Activated CD8-positive, alpha-beta memory T cell treated with anti-CD3 and anti-CD28 coated beads, Interleukin-2, amount 50 U/mL, for 48 hours (primary cell): ENCODE measurements at regions not wholly inside any gene's neighbourhood (a gene's known extent, or its start where the extent isn't known, plus 50 kb on each side); places are given as distances from the start of the nearest gene placed in this dataset.

Experiments used
- DNase-seq: peaks from one replicate; pipeline ENCODE4 v3.0.0-alpha.2; 2020

DNA sequence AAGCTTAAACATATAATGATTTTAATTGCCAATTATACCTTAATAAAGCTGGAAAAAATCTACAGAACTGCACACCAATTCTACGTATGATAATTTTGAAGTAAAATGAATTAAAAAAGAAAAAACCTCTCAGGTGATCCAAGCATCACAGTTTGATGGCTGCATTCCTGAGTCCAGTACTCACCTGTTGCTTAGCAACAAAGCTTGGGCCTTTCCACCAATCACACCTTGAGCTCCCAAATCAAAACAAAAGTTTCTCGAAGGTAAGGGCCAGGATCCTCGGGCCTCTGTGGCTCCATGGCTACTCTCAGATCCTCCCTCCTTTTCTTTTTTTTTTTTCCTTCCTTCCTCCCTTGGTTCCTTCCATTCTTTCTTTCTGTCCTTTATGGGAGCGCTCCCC, 137.2 kb upstream of the PCBD1 start:
- DNase-seq, result no peak

DNA sequence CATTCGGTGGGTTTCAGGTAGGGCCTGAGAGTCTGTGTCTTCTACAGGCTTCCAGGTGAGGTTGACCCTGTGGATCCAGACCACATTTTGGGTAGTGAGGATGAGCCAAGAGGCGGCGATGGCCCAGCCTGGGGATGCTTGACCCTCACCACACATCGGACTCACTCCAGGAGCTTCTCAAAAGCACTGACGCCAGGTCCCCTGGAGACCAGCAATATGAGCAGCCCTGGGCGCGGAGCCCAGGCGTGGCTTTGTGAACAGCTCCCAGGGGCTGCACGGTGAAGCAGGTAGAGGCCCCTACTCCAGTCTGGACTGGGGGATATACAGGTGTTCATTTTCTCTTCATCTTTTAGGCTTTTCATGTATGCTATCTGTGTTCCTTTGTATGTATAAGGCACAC, 139.7 kb upstream of the PCBD1 start:
- no peak for DNase-seq

DNA sequence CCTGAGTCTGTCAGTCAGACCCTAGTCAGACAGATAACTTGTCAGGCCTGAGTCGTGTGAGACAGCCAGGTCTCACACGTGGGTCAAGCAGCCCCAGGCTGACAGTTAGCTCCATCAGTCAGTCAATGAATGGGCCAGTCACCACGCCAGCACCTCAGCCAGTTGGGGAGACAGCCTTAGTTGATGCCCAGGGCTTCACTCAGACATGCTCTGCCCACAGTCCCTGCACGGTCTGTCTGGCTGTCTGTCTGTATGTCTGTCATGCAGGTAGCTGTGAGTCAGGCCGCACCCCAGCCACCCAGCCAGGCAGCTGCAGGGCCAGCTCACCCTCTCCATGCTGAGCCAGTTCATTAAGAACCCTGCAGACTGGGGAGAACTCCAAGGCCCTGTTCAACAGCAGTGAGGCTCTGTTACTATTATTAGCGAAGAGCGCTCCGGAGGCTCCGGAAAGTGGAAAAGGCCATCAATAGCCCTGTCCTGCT, 141.1 kb upstream of the PCBD1 start:
- DNase-seq, result no peak

DNA sequence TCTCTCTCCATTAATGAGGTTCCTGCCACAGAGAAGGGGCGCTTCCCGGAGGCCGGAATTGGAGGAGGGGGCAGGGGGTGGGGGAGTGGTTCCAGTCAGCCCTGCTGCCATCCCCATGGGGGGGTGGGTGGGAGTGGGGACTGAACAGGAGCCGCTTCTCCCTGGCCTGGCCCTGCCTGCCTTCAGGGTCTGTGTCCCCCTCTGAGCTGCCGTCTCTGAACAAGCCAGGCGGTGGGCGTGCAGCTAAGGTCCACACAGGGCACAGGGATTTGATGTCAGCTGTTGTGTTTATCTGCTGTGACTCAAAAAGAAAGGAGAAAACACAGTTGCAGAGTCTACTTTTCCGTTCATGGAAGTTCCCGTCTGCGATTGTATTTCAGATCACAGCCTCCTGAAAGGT, 141.5 kb upstream of the PCBD1 start:
- no peak for DNase-seq

DNA sequence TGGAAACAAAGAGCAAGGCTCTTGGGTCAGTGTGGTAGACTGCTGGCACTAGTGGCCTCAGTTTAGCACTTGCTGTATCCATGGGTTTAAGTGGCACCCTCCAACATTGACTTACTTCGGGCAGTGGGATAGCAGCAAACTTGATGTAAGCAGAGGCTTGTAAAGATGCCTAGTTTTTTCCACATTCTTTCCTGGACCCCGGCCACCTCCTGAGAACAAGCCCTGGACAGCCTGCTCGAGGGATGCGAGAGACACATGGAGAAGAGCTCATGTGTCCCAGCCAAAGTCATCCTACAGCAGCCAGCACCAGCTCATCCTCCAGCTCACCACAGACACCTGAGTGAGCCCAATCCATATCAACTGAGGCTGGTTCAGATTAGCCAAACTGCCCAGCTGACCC, 142.7 kb upstream of the PCBD1 start:
- DNase-seq, result no peak

DNA sequence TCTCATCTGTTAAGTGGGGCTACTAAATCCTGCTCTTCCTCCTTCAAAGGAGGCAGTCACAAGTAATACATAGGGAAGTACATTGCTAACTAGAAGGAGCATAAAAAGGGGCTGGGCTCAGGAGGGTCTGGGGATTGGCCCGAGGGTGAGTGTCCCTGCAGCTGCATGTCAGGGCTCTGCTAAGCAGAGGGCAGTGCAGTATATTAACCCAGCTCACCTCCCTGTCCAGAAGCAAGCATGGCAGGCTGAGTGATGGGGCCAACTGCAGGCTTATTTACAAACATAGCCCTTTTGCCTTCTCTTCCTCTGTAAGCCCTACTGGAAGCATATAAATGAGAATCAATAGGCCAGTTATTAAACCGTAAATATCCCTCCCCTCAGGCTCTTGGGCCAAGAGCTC, 143.2 kb upstream of the PCBD1 start:
- DNase-seq, result no peak

DNA sequence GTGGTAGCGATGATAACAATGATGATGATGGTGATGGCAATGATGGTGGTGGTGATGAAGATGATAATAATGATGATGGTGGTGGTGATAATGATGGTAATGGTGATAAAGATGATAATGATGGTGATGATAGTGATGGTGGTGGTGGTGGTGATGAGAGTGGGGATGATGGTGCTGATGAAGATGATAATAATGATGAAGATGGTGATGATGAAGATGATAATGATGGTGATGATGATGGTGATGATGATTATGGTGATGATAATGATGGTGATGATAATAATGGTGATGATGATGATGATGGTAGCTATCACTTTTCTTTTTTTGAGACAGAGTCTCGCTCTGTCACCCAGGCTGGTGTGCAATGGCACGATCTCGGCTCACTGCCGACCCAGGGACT, 144.5 kb upstream of the PCBD1 start:
- DNase-seq, result no peak

DNA sequence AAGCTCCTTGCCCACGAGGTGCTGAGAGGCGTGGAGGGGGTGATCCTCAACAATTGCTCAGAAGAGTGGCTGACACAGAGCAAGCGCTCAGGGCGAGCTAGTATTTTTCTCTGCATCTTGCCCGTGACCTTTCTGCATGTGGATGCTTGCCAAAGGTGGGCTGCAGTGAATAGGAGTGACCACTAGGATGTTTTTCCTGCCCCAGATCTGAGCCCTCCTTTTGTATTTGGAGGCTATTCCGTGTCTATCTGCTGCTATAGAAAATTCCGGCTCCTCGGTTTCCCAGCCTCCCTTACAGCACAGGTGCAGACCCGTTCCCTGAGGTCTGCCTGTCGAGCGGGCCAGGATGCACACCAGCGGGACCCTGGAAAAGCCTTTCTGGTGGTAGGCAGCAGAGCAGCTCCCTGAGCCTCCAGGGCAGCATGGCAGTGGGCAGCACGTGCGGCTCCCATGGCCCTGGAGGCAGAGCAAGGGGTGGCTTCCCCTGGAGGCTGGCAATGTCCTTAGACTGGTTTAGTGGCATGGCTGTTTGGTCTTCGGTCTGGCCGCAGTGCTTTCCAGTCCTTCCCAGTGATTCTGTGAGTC, 145.1 kb upstream of the PCBD1 start:
- DNase-seq, result no peak

DNA sequence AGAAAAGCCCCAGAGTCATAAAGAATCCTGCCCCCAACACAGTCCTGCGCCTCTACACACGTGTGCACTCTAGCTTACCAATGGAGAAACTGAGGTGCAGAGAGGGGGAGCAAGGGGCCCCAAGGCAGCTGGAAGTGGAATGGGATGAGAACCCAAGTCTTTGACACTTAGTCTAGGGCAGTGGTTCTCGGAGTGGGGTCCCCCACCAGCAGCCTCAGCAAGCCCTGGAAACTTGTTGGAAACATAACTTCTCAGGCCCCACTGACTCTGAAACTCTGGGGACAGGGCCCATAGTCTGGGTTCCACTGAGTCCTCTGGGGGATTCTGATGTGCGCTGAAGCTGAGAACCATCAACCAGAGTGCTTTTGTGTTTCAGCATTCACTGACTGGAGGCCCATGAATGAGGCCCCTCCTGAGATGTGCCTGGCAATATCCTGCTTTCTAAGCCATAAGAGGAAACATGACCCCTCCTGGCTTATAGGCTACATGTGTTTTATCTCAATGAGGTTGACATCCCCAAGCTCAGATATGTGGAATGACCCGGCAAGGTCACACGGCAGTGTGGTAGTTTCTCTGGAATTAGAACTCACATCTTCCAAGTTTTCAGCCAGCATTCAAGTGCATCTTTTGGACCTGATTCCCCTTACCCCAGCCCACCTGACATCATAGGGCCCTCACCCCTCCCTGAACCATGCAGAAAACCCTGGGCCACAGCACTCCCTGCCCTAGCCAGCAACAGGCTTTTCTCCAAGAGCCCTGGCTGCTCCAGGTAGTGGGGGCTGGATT, 147.3 kb upstream of the PCBD1 start:
- DNase-seq, result no peak

DNA sequence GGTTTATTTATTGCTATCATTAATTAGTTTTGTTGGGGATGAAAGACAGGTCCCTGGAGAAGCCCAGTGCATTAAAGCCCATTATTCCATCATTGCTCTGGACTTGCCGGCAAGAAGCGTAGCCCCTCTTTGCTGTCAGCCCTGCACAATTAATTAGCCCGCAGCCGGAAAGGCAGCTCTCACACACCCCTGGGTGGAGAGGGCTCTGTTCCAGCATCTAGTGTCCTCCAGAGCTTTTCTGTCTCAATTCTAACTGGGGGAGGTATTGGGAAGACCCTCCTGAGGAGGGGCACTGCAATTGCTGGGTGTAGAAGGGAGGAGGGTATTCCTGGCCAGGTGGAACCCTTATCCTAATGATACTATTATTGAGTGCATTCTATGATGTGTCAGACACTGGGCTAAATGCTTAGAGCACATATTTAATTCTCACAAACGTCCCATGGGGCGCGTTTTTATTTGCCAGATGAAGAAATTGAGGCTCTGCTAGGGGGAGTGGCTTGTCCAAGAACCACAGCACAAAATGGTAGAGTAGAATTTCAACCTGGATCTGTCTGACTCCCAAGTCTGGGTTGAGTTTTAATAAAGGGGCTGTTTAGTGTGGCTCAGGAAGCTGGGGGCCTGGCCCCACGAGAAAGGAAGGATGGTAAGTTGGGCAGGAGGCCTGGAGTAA, 148.1 kb upstream of the PCBD1 start:
- DNase-seq, result no peak

DNA sequence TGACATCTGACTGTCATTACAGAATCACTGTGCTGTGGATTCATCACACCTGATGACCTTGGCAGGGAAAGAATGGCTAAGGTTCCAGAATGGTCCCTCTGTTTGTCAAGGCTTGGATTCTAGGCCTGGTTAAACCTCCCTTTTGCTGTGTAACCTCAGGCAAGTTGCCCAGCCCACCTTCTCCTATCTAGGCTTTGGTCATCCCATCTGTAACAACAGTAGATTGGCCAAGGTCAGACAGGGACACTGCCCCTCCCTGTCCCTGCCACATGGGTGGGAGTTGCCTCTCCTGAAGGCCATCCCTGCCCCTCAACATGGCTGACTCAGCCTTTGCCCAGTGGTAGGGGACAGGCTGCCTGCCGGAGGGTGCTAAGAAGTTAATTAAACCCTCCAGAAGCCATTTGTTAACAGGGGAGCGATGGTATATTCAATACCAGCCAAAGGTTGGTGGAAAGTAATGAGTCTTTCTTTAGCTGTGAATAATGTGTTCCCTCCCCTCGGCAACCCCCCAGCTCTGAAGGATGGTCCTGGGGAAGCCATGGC, 149.8 kb upstream of the PCBD1 start:
- no peak for DNase-seq

DNA sequence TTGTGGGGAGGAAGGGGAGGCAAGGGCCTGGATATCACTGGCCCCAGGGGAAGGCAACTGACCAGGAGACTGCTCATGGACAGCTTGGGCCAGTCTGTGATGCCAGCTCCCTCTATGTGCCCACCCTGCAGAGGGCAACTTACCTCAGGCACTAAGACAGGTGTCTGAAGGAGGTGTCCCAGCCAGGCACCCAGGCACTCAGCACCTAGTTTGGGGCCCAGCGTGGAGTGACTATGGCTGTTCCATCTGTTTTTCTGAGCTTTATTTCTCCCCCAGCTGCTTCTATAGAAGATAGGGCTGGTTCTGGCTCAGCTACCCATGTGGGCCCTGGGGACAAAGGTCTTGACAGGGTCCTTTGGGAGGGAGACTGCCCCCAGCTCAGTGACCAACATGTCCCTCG, 150.6 kb upstream of the PCBD1 start:
- DNase-seq, result no peak

DNA sequence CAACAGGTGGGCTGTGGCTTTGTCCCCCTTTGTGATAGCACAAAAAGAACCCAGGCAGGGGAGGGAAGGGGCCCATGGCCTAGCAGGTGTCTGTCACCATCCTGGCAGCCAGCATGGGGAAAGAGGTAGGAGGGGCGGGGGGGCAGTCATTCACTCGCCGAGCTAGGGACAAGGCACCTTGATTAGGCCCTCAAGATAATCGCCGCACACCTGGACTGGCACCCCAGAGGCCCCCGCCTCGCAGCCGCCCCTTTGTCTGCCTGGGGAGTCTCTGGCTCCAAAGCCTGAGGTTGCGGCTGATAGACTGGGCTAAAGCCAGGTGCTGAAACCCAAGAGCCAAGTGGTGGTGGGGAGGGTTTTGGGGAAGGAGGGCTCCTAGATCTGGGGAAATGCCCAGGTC, 151.2 kb upstream of the PCBD1 start:
- DNase-seq, result no peak

DNA sequence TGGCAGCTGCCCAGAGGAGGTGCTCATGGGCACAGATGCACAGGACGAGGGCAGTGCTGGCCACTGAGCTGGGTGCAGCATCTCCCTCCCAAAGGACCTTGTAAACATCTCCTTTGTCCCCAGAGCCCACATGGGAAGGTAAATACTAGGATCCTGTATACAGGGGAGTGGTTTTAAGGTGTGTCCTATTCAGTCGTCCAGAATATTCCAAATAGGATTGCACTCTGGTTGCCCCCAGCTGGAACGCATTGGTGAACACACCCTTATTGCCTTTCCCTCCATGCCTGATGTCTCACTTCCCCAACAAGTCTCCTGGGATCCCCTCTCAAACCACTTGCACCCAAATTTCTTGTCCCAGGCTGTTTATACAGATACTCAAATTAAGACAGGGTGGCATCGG, 152.0 kb upstream of the PCBD1 start:
- DNase-seq, result no peak

DNA sequence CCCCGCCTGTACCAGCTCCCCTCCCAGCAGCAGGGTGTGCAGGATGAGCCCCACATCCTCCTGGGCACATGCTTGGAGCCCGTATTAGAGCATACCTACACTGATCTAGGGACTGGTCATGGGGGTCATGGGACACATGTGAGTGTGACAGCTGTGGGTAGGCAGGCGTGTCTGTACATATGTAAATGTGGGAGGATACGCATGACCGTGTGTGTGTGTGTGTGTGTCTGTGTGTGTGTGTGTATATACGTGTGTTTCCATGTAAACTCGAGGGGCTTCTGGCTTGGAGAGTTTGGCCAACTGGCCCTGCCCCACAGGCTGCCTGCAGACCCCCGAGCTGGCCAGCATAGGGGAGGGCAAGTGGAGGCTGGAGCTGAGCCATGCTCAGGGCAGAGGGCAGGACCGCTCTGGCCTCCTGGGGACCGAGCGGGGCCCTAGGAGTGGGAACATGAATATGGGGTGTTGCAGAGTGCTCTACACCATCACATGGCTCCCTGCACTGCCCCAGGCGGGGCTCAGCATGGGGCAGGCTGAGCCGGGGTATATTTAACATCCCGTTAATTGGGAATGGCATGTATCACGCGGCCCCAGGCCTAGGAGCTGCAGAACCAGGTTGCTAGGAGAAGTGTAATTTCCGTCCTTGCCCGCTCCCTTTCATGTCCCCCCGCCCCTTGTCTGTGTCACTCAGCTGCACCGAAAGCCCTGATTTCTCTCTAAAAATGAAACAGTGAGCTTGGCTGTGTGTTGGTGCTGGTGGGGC, 152.7 kb upstream of the PCBD1 start:
- no peak for DNase-seq

DNA sequence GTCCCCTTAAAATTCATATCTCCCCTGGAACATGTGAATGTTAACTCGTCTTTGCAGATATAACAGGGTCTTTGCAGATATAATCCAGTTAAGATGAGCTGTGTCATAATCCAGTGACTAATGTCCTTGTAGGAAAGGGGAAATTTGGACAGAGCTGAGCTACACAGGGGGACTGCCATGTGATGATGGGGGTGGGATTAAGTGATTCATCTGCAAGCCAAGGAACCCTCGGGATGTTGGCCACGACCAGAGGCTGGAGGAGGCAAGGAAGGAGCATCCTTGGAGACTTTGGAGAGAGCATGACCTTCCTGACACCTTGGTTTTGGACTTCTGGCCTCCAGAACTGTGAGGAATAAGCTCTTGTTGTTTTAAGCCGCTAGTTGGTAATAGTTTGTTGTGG, 153.9 kb upstream of the PCBD1 start:
- no peak for DNase-seq

DNA sequence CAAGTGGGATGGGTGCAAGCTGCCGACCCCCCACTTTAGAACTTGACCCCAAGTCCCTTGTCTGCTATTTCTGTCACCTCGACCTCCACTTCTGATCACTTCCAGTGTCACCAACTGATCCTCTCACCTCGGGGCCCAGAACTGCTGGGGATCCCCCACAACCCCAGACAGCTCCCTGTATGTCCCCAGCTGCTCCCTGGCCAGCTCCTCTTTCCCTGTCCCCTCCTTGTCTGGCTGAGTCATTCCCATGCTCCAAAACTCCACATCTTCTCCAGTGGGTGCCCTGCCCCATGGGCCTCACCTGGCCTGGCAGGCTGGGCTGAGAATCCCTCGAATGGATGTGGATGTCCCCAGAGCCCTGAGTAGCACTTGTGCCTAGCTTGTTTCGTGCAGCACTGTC, 154.3 kb upstream of the PCBD1 start:
- DNase-seq, result no peak

DNA sequence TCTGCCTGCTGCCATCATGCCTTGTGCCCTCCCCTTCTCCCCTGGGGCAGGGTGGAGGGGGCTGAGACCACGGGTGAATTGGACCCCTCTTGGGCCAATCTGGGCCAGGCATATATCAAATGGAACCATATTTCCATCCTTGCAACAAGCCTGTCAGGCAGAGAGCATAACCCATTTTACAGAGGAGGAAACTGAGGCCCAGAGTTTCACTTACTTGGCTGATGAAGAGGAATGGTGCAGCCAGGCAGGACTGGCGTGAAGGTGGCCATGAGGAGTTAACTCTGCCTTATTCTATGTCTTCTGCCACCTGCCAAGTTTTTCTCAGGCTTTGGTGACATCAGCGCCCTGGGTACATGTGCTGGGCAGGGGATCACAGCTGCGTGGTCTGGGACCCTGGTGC, 155.5 kb upstream of the PCBD1 start:
- no peak for DNase-seq

DNA sequence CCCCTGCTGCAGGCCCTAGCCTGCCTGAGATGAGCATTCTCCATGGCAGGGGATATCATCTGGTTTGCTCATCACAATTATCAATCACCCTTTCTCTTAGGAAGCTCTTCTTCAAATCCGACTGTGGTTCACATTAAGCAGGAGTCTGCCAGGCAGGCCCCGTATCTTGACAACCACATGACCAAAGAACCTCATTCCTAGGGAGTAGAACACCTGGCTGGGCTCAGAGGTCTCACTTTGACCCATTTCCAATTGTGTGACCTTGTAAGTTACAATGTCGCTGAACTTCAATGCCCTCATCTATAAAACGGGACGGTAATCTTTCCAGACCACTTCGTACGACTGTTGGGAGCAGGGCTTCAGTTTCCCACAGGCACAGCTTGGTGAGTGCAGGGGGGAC, 156.4 kb upstream of the PCBD1 start:
- DNase-seq, result no peak

DNA sequence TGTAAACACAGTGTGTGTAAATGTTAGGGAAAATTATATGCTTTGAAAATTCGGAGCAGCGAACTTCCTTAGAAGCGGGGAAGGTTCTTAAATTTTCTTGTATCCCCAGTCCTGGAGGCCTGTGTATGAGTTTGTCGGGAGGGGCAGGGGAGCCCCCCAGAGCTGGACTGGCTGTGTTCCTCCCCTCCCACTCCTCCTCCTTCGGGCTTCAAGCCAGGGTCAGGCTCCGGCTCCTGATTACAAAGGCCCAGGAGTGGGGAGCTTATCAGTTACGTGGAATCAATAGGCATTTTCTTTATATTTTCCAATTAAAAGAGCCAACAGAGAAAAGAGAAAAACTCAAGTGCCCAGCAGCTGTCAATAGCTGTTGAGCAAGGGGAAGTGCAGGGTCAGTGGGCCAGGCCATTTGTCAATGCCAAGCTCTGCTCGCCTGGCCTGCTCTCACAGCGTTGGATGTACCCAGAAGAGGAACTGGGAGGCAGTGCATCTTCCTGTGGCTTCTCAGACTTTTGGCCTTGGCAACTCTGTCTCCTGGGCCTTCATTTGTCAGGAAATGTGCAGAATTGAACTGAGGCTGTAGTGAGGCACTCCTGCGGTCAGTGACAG, 156.9 kb upstream of the PCBD1 start:
- DNase-seq, result no peak

DNA sequence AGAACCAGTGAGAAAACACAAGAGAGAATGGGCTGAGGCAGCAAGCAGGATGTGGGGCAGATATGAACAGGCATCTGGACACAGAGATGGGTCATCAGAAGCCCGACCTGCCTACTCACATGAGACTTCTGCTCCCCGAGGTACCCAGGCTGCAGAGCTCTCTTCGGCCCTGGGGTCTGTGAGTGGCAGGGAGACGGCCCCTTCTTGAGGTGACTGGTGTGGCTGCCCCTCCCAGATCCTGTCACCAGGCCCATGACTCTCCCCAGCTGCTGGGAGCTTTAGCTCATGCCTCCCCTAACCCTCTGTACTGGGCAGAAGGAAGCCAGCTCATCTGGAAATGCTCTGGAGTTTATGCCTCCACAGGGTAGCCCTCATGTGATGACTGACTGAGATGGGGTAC, 157.6 kb upstream of the PCBD1 start:
- no peak for DNase-seq

DNA sequence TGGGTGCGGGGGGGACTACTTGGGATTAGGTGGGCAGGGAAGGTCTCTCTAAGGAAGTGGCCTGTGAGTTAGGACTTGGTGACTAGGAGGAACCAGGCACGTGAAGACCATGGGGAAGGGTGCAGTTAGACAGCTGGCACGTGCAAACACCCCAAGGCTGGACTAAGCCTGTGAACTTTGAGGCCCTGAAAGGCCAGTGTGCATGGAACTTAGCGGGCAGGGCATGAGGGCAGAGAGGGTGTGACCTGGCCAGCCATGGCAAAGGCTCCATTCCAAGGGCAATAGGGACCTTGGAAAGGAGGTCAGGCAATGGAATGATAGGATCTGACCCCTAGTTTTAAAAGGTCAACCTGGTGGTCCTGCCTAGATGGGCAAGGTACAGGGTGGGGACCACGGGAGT, 158.4 kb upstream of the PCBD1 start:
- DNase-seq, result no peak
